SK-N-SH (cell line): ENCODE measurements at regions not wholly inside any gene's neighbourhood (a gene's known extent, or its start where the extent isn't known, plus 50 kb on each side); places are given as distances from the start of the nearest gene placed in this dataset.
"Not testable (repeated sequence)": the region's sequence is repeated elsewhere in the genome, so short reads cannot be mapped to it uniquely, and the experiment has no call there.

Experiments
- CTCF ChIA-PET: fragments of 300-600, 350-600 bp; formaldehyde crosslinking; extraction: SDS; loops from one replicate; lab custom pipeline; 2021; lab: Yijun Ruan, JAX
- POLR2A ChIA-PET: fragments of 350-600 bp; sonication (Branson Sonifier 250); formaldehyde crosslinking; extraction: SDS; loops from one replicate; lab custom pipeline; 2020; ENCODE audit warnings: antibody characterized with exemption, inconsistent platforms; lab: Yijun Ruan, JAX
- DNase-seq: peaks from one replicate; pipeline ENCODE4 v3.0.0; 2012
- H2AFZ ChIP-seq: fragments of 200-600 bp; sonication (generic); 2 replicates; pipeline ENCODE4 v1.8.1; 2016; ENCODE audit warnings: antibody characterized with exemption, mild to moderate bottlenecking, low read depth
- H3F3A ChIP-seq: fragments of 200-600 bp; sonication (generic); replicated peaks from 2 replicates; pipeline ENCODE3; 2016; ENCODE audit warnings: antibody characterized with exemption, mild to moderate bottlenecking; ENCODE audit not compliant: insufficient read depth
- H3K27ac ChIP-seq, 2 experiments: fragments of 200-500 bp in 1 of 2; fragments of 200-600 bp in 1 of 2; sonication (Bioruptor generic) in 1 of 2; sonication (generic), shearing (Covaris generic) in 1 of 2; 2 replicates each; pipeline versions ENCODE4 v1.5.1 to v1.6.1; 2014 to 2016; ENCODE audit warnings: low read depth in 2 of 2, inconsistent platforms in 1 of 2, low read length in 1 of 2, mild to moderate bottlenecking in 1 of 2, mixed read lengths in 1 of 2
- H3K27me3 ChIP-seq: fragments of 200-600 bp; sonication (generic), shearing (Covaris generic); 2 replicates; pipeline ENCODE4 v1.6.1; 2016; ENCODE audit warnings: mixed run types; ENCODE audit not compliant: insufficient read depth
- H3K36me3 ChIP-seq, 2 experiments: fragments of 200-500 bp in 1 of 2; fragments of 200-600 bp in 1 of 2; sonication (Bioruptor generic) in 1 of 2; sonication (generic) in 1 of 2; replicated peaks in 1 of 2; 2 replicates each; pipeline versions ENCODE3 to v1.5.1; 2014 to 2016; ENCODE audit warnings: low read length in 1 of 2, mild to moderate bottlenecking in 1 of 2; ENCODE audit not compliant: insufficient read depth in 2 of 2, control insufficient read depth in 1 of 2
- H3K4me1 ChIP-seq, 2 experiments: fragments of 200-500 bp in 1 of 2; fragments of 200-600 bp in 1 of 2; sonication (Bioruptor generic) in 1 of 2; sonication (generic), shearing (Covaris generic) in 1 of 2; 2 replicates each; pipeline versions ENCODE4 v1.5.1 to v1.6.1; 2014 to 2016; ENCODE audit warnings: low read depth in 1 of 2, low read length in 1 of 2, mixed run types in 1 of 2; ENCODE audit not compliant: insufficient read depth in 2 of 2, control insufficient read depth in 1 of 2
- H3K4me2 ChIP-seq: fragments of 200-600 bp; sonication (generic), shearing (Covaris generic); 2 replicates; pipeline ENCODE4 v1.6.1; 2017; ENCODE audit warnings: mixed run types
- H3K4me3 ChIP-seq, 2 experiments: fragments of 200-500 bp in 1 of 2; fragments of 200-600 bp in 1 of 2; sonication (Bioruptor generic) in 1 of 2; sonication (generic), shearing (Covaris generic) in 1 of 2; 2 replicates each; pipeline versions ENCODE4 v1.5.1 to v1.8.1; 2014 to 2016; ENCODE audit warnings: low read depth in 2 of 2, inconsistent platforms in 1 of 2, low read length in 1 of 2, mild to moderate bottlenecking in 1 of 2, mixed read lengths in 1 of 2, moderate library complexity in 1 of 2
- H3K79me2 ChIP-seq: fragments of 200-600 bp; sonication (generic); 2 replicates; pipeline ENCODE4 v1.8.1; 2017; ENCODE audit warnings: mild to moderate bottlenecking; ENCODE audit not compliant: insufficient read depth
- H3K9ac ChIP-seq: fragments of 200-600 bp; sonication (generic); 2 replicates; pipeline ENCODE4 v1.6.1; 2017; ENCODE audit warnings: mixed run types
- H3K9me2 ChIP-seq: fragments of 200-600 bp; sonication (generic); 2 replicates; pipeline ENCODE4 v1.6.1; 2017; ENCODE audit warnings: mixed run types
- H3K9me3 ChIP-seq: fragments of 200-600 bp; sonication (generic); 2 replicates; pipeline ENCODE4 v1.6.1; 2017; ENCODE audit warnings: mixed run types, mild to moderate bottlenecking, moderate library complexity
- H4K20me1 ChIP-seq: fragments of 200-600 bp; sonication (generic); 2 replicates; pipeline ENCODE4 v1.6.1; 2017; ENCODE audit warnings: mild to moderate bottlenecking, mixed run types; ENCODE audit not compliant: insufficient read depth
- EP300 ChIP-seq, 2 experiments: IDR thresholded peaks; 2 replicates each; pipeline versions ENCODE4 v1.4.0 to v1.6.1; 2012; ENCODE audit warnings: borderline replicate concordance in 1 of 2, low read depth in 1 of 2, low read length in 1 of 2
- FOSL2 ChIP-seq: IDR thresholded peaks from 2 replicates; pipeline ENCODE4 v1.4.0; 2012; ENCODE audit warnings: low read depth, mild to moderate bottlenecking, moderate library complexity, borderline replicate concordance
- FOXJ3 ChIP-seq: sonication (generic); formaldehyde crosslinking; IDR thresholded peaks from 2 replicates; pipeline ENCODE4 v1.5.1; 2020; ENCODE audit warnings: mild to moderate bottlenecking, missing genetic modification reagents
- FOXM1 ChIP-seq: IDR thresholded peaks from 2 replicates; pipeline ENCODE4 v1.4.0; 2012; ENCODE audit warnings: low read depth, mild to moderate bottlenecking
- GATA2 ChIP-seq: sonication (generic); formaldehyde crosslinking; IDR thresholded peaks from 2 replicates; pipeline ENCODE4 v1.5.0; 2020; ENCODE audit warnings: mild to moderate bottlenecking, missing genetic modification reagents
- NFIC ChIP-seq: IDR thresholded peaks from 2 replicates; pipeline ENCODE4 v1.4.0; 2012; ENCODE audit warnings: borderline replicate concordance
- NRF1 ChIP-seq: IDR thresholded peaks from 2 replicates; pipeline ENCODE4 v1.6.1; 2012; ENCODE audit warnings: low read depth, mild to moderate bottlenecking, low read length
- POLR2AphosphoS5 ChIP-seq: IDR thresholded peaks from 2 replicates; pipeline ENCODE4 v1.6.1; 2012; ENCODE audit warnings: low read depth, low read length
- RAD21 ChIP-seq: IDR thresholded peaks from 2 replicates; pipeline ENCODE4 v1.6.1; 2012; ENCODE audit warnings: mild to moderate bottlenecking, low read length
- TAF1 ChIP-seq: IDR thresholded peaks from 2 replicates; pipeline ENCODE4 v1.6.1; 2012; ENCODE audit warnings: low read depth, mild to moderate bottlenecking, low read length, moderate library complexity, borderline replicate concordance
- TCF12 ChIP-seq: IDR thresholded peaks from 2 replicates; pipeline ENCODE4 v1.4.0; 2012
- TEAD4 ChIP-seq: IDR thresholded peaks from 2 replicates; pipeline ENCODE4 v1.4.0; 2012; ENCODE audit warnings: mild to moderate bottlenecking, borderline replicate concordance; ENCODE audit not compliant: insufficient read depth
- WGBS: methylation state at CpG from one replicate; pipeline ENCODE4 v1.1.6; 2017; ENCODE audit warnings: low lambda C conversion rate; 5-methylcytosine and 5-hydroxymethylcytosine counted together
- TF ChIP-seq, protein P1 (sequence below): IDR thresholded peaks from 2 replicates; pipeline ENCODE4 v1.6.1; 2012; ENCODE audit warnings: mild to moderate bottlenecking, low read depth, low read length, moderate library complexity
- TF ChIP-seq, protein P2 (sequence below): IDR thresholded peaks from 2 replicates; pipeline ENCODE4 v1.4.0; 2012; ENCODE audit warnings: low read depth, borderline replicate concordance
- TF ChIP-seq, protein P3 (sequence below): IDR thresholded peaks from 2 replicates; pipeline ENCODE4 v1.4.0; 2012; ENCODE audit warnings: low read depth, borderline replicate concordance
- TF ChIP-seq, protein P4 (sequence below): IDR thresholded peaks from 2 replicates; pipeline ENCODE4 v1.4.0; 2012; ENCODE audit warnings: low read depth
- TF ChIP-seq, protein P5 (sequence below): IDR thresholded peaks from 2 replicates; pipeline ENCODE4; 2012
- TF ChIP-seq, protein P6 (sequence below): fragments of 150-350 bp; IDR thresholded peaks from 2 replicates; pipeline ENCODE4 v1.6.1; 2016; ENCODE audit warnings: mild to moderate bottlenecking, low read depth, low read length

DNA sequence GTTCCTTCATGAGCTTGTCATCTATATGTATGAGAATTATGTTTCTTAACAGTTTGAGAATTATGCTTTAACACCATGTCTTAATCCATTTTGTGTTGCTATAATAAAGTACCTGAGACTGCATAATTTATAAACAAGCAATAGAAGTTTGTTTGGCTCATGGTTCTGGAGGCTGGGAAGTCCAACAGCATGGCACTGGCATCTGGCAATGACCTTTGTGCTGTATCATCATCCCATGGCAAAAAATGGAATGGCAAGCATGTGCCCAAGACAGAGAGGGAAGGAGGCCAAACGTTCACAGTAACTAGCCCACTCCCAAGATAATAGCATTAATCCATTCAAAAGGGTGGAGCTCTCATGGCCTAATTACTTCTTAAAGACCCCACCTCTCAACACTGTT is 67.6 kb downstream of the MTX3 start (continued):
- TF ChIP-seq FOXJ3 (CRISPR knock-in tag), result no peak

DNA sequence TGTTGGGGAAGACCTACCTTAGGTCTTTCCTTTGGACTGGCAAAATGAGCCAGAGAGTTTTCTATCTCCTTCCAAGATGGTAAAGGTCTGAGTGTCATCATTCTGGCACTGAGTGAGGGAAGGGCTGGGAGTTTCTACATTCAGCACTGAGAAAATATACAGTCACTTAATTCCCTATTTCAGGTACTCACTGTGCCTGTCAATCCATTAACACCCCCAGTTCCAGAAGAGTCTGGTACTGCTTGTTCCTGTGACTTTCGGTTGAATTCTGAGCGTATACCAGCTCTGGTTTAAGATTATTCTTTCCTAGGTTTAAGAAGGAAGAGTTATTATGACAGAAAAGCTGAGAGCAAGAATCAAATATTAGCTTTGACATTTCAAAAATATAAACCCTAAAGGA is 68.4 kb downstream of the MTX3 start:
- H3K79me2 ChIP-seq, result no peaks in the 10 kb centered on the region
- TF ChIP-seq NFIC (no peak), RAD21 (no peak), TEAD4 (no peak), FOSL2 (no peak), TCF12 (no peak), NRF1 (no peak), TAF1 (no peak), POLR2AphosphoS5 (no peak), FOXM1 (no peak), GATA2 (CRISPR knock-in tag) (no peak), EP300 (IDR thresholded peaks at IDR 0.05; ENCODE audit: borderline replicate concordance in 1 of 2, low read depth in 1 of 2, low read length in 1 of 2) (no peak)
- TF ChIP-seq, protein P1, sequence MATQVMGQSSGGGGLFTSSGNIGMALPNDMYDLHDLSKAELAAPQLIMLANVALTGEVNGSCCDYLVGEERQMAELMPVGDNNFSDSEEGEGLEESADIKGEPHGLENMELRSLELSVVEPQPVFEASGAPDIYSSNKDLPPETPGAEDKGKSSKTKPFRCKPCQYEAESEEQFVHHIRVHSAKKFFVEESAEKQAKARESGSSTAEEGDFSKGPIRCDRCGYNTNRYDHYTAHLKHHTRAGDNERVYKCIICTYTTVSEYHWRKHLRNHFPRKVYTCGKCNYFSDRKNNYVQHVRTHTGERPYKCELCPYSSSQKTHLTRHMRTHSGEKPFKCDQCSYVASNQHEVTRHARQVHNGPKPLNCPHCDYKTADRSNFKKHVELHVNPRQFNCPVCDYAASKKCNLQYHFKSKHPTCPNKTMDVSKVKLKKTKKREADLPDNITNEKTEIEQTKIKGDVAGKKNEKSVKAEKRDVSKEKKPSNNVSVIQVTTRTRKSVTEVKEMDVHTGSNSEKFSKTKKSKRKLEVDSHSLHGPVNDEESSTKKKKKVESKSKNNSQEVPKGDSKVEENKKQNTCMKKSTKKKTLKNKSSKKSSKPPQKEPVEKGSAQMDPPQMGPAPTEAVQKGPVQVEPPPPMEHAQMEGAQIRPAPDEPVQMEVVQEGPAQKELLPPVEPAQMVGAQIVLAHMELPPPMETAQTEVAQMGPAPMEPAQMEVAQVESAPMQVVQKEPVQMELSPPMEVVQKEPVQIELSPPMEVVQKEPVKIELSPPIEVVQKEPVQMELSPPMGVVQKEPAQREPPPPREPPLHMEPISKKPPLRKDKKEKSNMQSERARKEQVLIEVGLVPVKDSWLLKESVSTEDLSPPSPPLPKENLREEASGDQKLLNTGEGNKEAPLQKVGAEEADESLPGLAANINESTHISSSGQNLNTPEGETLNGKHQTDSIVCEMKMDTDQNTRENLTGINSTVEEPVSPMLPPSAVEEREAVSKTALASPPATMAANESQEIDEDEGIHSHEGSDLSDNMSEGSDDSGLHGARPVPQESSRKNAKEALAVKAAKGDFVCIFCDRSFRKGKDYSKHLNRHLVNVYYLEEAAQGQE, result no peak
- TF ChIP-seq, protein P2, sequence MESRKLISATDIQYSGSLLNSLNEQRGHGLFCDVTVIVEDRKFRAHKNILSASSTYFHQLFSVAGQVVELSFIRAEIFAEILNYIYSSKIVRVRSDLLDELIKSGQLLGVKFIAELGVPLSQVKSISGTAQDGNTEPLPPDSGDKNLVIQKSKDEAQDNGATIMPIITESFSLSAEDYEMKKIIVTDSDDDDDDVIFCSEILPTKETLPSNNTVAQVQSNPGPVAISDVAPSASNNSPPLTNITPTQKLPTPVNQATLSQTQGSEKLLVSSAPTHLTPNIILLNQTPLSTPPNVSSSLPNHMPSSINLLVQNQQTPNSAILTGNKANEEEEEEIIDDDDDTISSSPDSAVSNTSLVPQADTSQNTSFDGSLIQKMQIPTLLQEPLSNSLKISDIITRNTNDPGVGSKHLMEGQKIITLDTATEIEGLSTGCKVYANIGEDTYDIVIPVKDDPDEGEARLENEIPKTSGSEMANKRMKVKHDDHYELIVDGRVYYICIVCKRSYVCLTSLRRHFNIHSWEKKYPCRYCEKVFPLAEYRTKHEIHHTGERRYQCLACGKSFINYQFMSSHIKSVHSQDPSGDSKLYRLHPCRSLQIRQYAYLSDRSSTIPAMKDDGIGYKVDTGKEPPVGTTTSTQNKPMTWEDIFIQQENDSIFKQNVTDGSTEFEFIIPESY, result no peak
- TF ChIP-seq, protein P3, sequence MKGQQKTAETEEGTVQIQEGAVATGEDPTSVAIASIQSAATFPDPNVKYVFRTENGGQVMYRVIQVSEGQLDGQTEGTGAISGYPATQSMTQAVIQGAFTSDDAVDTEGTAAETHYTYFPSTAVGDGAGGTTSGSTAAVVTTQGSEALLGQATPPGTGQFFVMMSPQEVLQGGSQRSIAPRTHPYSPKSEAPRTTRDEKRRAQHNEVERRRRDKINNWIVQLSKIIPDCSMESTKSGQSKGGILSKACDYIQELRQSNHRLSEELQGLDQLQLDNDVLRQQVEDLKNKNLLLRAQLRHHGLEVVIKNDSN, result no peak
- TF ChIP-seq, protein P4, sequence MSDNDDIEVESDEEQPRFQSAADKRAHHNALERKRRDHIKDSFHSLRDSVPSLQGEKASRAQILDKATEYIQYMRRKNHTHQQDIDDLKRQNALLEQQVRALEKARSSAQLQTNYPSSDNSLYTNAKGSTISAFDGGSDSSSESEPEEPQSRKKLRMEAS, result no peak
- TF ChIP-seq, protein P5, sequence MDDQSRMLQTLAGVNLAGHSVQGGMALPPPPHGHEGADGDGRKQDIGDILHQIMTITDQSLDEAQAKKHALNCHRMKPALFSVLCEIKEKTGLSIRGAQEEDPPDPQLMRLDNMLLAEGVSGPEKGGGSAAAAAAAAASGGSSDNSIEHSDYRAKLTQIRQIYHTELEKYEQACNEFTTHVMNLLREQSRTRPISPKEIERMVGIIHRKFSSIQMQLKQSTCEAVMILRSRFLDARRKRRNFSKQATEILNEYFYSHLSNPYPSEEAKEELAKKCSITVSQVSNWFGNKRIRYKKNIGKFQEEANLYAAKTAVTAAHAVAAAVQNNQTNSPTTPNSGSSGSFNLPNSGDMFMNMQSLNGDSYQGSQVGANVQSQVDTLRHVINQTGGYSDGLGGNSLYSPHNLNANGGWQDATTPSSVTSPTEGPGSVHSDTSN, result no peak
- TF ChIP-seq, protein P6, sequence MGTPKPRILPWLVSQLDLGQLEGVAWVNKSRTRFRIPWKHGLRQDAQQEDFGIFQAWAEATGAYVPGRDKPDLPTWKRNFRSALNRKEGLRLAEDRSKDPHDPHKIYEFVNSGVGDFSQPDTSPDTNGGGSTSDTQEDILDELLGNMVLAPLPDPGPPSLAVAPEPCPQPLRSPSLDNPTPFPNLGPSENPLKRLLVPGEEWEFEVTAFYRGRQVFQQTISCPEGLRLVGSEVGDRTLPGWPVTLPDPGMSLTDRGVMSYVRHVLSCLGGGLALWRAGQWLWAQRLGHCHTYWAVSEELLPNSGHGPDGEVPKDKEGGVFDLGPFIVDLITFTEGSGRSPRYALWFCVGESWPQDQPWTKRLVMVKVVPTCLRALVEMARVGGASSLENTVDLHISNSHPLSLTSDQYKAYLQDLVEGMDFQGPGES, result no peak
- no peaks in the 10 kb centered on the region for H4K20me1 ChIP-seq
- H3K4me3 ChIP-seq, result no peak overlapping the region
- no peaks in the 10 kb centered on the region for H3K36me3 ChIP-seq
- ChIA-PET POLR2A (no interaction called here), CTCF (no interaction called here)
- no peak overlapping the region for H3K27ac ChIP-seq
- no peaks in the 10 kb centered on the region for H3K9me3 ChIP-seq
- H3K9me2 ChIP-seq, result no peaks in the 10 kb centered on the region
- WGBS, result 70% methylated on average over 2 of the region's 2 CpGs
- H3K4me2 ChIP-seq, result no peak overlapping the region
- H3F3A ChIP-seq, result no peaks in the 10 kb centered on the region
- no peak overlapping the region for H2AFZ ChIP-seq
- H3K4me1 ChIP-seq, result no peaks in the 10 kb centered on the region
- H3K9ac ChIP-seq, result no peak overlapping the region
- H3K27me3 ChIP-seq, result no peaks in the 10 kb centered on the region; the same call in 1 of the 2 replicates
- DNase-seq, result no peak

DNA sequence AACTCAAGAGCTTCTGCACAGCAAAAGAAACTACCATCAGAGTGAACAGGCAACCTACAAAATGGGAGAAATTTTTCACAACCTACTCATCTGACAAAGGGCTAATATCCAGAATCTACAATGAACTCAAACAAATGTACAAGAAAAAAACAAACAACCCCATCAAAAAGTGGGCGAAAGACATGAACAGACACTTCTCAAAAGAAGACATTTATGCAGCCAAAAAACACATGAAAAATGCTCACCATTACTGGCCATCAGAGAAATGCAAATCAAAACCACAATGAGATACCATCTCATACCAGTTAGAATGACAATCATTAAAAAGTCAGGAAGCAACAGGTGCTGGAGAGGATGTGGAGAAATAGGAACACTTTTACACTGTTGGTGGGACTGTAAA is 83.6 kb downstream of the MTX3 start:
- H3K9me3 ChIP-seq, DNase-seq, H3K79me2 ChIP-seq, CTCF ChIA-PET, H3K27ac ChIP-seq, H4K20me1 ChIP-seq, H3K4me1 ChIP-seq, H3K9me2 ChIP-seq, H2AFZ ChIP-seq, H3K4me2 ChIP-seq, H3K9ac ChIP-seq, POLR2A ChIA-PET, H3F3A ChIP-seq, H3K4me3 ChIP-seq, H3K36me3 ChIP-seq, H3K27me3 ChIP-seq: not testable (repeated sequence)
- WGBS, result 42% methylated on average over 1 of the region's 1 CpG
